Retinal pigment epithelial cell (primary cell): ENCODE measurements at regions not wholly inside any gene's neighbourhood (a gene's known extent, or its start where the extent isn't known, plus 50 kb on each side); places are given as distances from the start of the nearest gene placed in this dataset.

Experiments
- DNase-seq: peaks from one replicate; pipeline ENCODE4 v3.0.0-alpha.2; 2010; ENCODE audit warnings: low read depth
- H3K4me3 ChIP-seq: 2 replicates; pipeline ENCODE4 v1.5.1; 2011; ENCODE audit warnings: mild to moderate bottlenecking, low read length, control low read depth, moderate library complexity
- CTCF ChIP-seq: conservative IDR thresholded peaks from 2 replicates; pipeline ENCODE4 v1.5.1; 2011; ENCODE audit warnings: low read depth, low read length, control low read depth, inconsistent platforms

- DNase-seq: no peak
- H3K4me3 ChIP-seq: no peak overlapping the region
- no peak for TF ChIP-seq CTCF
These were observed 440.4 kb upstream of the ARID1B start for GRCh38 chr6:156336733-156337132.

- no peak overlapping the region for H3K4me3 ChIP-seq
- no peak for TF ChIP-seq CTCF
- DNase-seq: no peak
These were observed 441.1 kb upstream of the ARID1B start for GRCh38 chr6:156336089-156336488.

- TF ChIP-seq CTCF: no peak
- no peak for DNase-seq
- H3K4me3 ChIP-seq: no peak overlapping the region
These were observed 442.2 kb upstream of the ARID1B start for GRCh38 chr6:156334966-156335365.

GRCh38 chr6:156319707-156320106, 457.5 kb upstream of the ARID1B start:
- H3K4me3 ChIP-seq: no peak overlapping the region
- DNase-seq: no peak
- TF ChIP-seq CTCF: no peak

GRCh38 chr6:156316583-156317125, 460.5 kb upstream of the ARID1B start:
- no peak for TF ChIP-seq CTCF
- no peak for DNase-seq
- no peak overlapping the region for H3K4me3 ChIP-seq

GRCh38 chr6:156315146-156315545, 462.0 kb upstream of the ARID1B start:
- no peak for DNase-seq
- H3K4me3 ChIP-seq: no peak overlapping the region
- no peak for TF ChIP-seq CTCF

- no peak for DNase-seq
- no peak for TF ChIP-seq CTCF
- H3K4me3 ChIP-seq: no peak overlapping the region
These were observed 464.1 kb upstream of the ARID1B start for GRCh38 chr6:156313037-156313436.
